H9 (cell line): ENCODE measurements at regions not wholly inside any gene's neighbourhood (a gene's known extent, or its start where the extent isn't known, plus 50 kb on each side); places are given as distances from the start of the nearest gene placed in this dataset.

Experiments used
- DNase-seq: peaks from one replicate; pipeline ENCODE4 v3.0.0-alpha.2; 2017
- H2AFZ ChIP-seq: one replicate; pipeline ENCODE4 v1.6.1; 2013; ENCODE audit warnings: mild to moderate bottlenecking, low read length, control low read depth, moderate library complexity
- H2AK5ac ChIP-seq: 2 replicates; pipeline ENCODE4 v1.6.1; 2013; ENCODE audit warnings: low read length, control low read depth, mixed read lengths; ENCODE audit not compliant: insufficient read length
- H2BK120ac ChIP-seq: one replicate; pipeline ENCODE4 v1.6.1; 2013; ENCODE audit warnings: low read depth, mild to moderate bottlenecking, low read length, control low read depth, inconsistent platforms; ENCODE audit not compliant: poor library complexity, severe bottlenecking
- H2BK12ac ChIP-seq: 2 replicates; pipeline ENCODE4 v1.6.1; 2013; ENCODE audit warnings: low read length, control low read depth, mixed read lengths, low read depth; ENCODE audit not compliant: insufficient read length
- H2BK15ac ChIP-seq: 2 replicates; pipeline ENCODE4 v1.6.1; 2013; ENCODE audit warnings: low read depth, low read length, control low read depth
- H2BK20ac ChIP-seq: one replicate; pipeline ENCODE4 v1.6.1; 2013; ENCODE audit warnings: low read depth, mild to moderate bottlenecking, low read length, control low read depth, inconsistent platforms; ENCODE audit not compliant: poor library complexity, severe bottlenecking
- H2BK5ac ChIP-seq: 2 replicates; pipeline ENCODE4 v1.6.1; 2013; ENCODE audit warnings: low read length, control low read depth, mixed read lengths; ENCODE audit not compliant: insufficient read length
- H3K14ac ChIP-seq: 2 replicates; pipeline ENCODE4 v1.6.1; 2013; ENCODE audit warnings: low read length, control low read depth; ENCODE audit not compliant: insufficient read depth
- H3K18ac ChIP-seq: 2 replicates; pipeline ENCODE4 v1.6.1; 2013; ENCODE audit warnings: low read depth, mild to moderate bottlenecking, mixed read lengths, low read length, control low read depth; ENCODE audit not compliant: insufficient read length
- H3K23ac ChIP-seq: 2 replicates; pipeline ENCODE4 v1.6.1; 2013; ENCODE audit warnings: low read length, control low read depth, mixed read lengths, low read depth; ENCODE audit not compliant: insufficient read length
- H3K23me2 ChIP-seq: 2 replicates; pipeline ENCODE4 v1.6.1; 2013; ENCODE audit warnings: low read depth, mild to moderate bottlenecking, mixed read lengths, low read length, control low read depth; ENCODE audit not compliant: insufficient read length, poor library complexity, severe bottlenecking
- H3K27ac ChIP-seq: 2 replicates; pipeline ENCODE4 v1.5.1; 2013; ENCODE audit warnings: low read length, control low read depth, mixed read lengths, low read depth; ENCODE audit not compliant: insufficient read length
- H3K27me3 ChIP-seq: 2 replicates; pipeline ENCODE4 v1.6.1; 2013; ENCODE audit warnings: low read length, control low read depth, inconsistent platforms; ENCODE audit not compliant: insufficient read depth
- H3K4ac ChIP-seq: 2 replicates; pipeline ENCODE4 v1.6.1; 2013; ENCODE audit warnings: low read depth, mild to moderate bottlenecking, control low read depth, inconsistent platforms, low read length, moderate library complexity
- H3K4me1 ChIP-seq: 2 replicates; pipeline ENCODE4 v1.6.1; 2013; ENCODE audit warnings: low read length, control low read depth, inconsistent platforms; ENCODE audit not compliant: insufficient read depth
- H3K4me2 ChIP-seq: 2 replicates; pipeline ENCODE4 v1.6.1; 2013; ENCODE audit warnings: low read length, control low read depth, mixed read lengths; ENCODE audit not compliant: insufficient read length, insufficient read depth
- H3K56ac ChIP-seq: 2 replicates; pipeline ENCODE4 v1.6.1; 2013; ENCODE audit warnings: low read depth, mild to moderate bottlenecking, mixed read lengths, low read length, control low read depth; ENCODE audit not compliant: insufficient read length
- H3K79me1 ChIP-seq: 2 replicates; pipeline ENCODE4 v1.6.1; 2013; ENCODE audit warnings: low read depth, mild to moderate bottlenecking, moderate library complexity, low read length, control low read depth, inconsistent platforms; ENCODE audit not compliant: insufficient read depth, poor library complexity, severe bottlenecking
- H3K79me2 ChIP-seq: 2 replicates; pipeline ENCODE4 v1.6.1; 2013; ENCODE audit warnings: low read length, control low read depth, inconsistent platforms; ENCODE audit not compliant: insufficient read depth
- H3K9ac ChIP-seq: 2 replicates; pipeline ENCODE4 v1.6.1; 2013; ENCODE audit warnings: low read length, control low read depth, mixed read lengths; ENCODE audit not compliant: insufficient read length; ENCODE audit errors: extremely low read depth
- H3K9me3 ChIP-seq: one replicate; pipeline ENCODE4 v1.6.1; 2013; ENCODE audit warnings: low read depth, low read length, inconsistent platforms; ENCODE audit not compliant: control insufficient read depth
- H3T11ph ChIP-seq: one replicate; pipeline ENCODE4 v1.6.1; 2013; ENCODE audit warnings: mild to moderate bottlenecking, low read length, control low read depth, inconsistent platforms
- H4K20me1 ChIP-seq: one replicate; pipeline ENCODE4 v1.6.1; 2013; ENCODE audit not compliant: control insufficient read depth, insufficient read length, insufficient read depth
- H4K5ac ChIP-seq: 2 replicates; pipeline ENCODE4 v1.6.1; 2013; ENCODE audit warnings: low read depth, mild to moderate bottlenecking, mixed read lengths, low read length, control low read depth; ENCODE audit not compliant: insufficient read length
- H4K8ac ChIP-seq: replicated peaks from 2 replicates; pipeline ENCODE4 v1.6.1; 2013; ENCODE audit warnings: low read length, control low read depth, mixed read lengths, low read depth; ENCODE audit not compliant: insufficient read length
- H4K91ac ChIP-seq: 2 replicates; pipeline ENCODE4 v1.6.1; 2013; ENCODE audit warnings: low read depth, mild to moderate bottlenecking, moderate library complexity, mixed read lengths, low read length, control low read depth; ENCODE audit not compliant: insufficient read length
- H3K27ac Mint-ChIP-seq, 3 experiments: 2 replicates in 2 of 3; 3 replicates in 1 of 3; pipeline ENCODE4 v1.8.0; 2020 to 2021; ENCODE audit warnings: mixed read lengths in 3 of 3, mild to moderate bottlenecking in 1 of 3, moderate library complexity in 1 of 3
- H3K27me3 Mint-ChIP-seq: 2 replicates; pipeline ENCODE4 v1.8.0; 2021; ENCODE audit warnings: low read depth, mild to moderate bottlenecking, moderate library complexity, mixed read lengths
- H3K36me3 Mint-ChIP-seq, 3 experiments: 2 replicates in 2 of 3; 3 replicates in 1 of 3; pipeline ENCODE4 v1.8.0; 2020 to 2021; ENCODE audit warnings: low read depth in 3 of 3, mixed read lengths in 3 of 3; ENCODE audit not compliant: insufficient read depth in 1 of 3
- H3K4me1 Mint-ChIP-seq, 2 experiments: 2 replicates each; pipeline ENCODE4 v1.8.0; 2020; ENCODE audit warnings: mixed read lengths in 2 of 2
- H3K4me3 Mint-ChIP-seq, 2 experiments: 2 replicates in 1 of 2; 3 replicates in 1 of 2; pipeline ENCODE4 v1.8.0; 2020 to 2021; ENCODE audit warnings: mild to moderate bottlenecking in 2 of 2, mixed read lengths in 2 of 2, moderate library complexity in 1 of 2
- H3K9me3 Mint-ChIP-seq, 2 experiments: 2 replicates in 1 of 2; 3 replicates in 1 of 2; pipeline ENCODE4 v1.8.0; 2020; ENCODE audit warnings: mild to moderate bottlenecking in 2 of 2, mixed read lengths in 2 of 2, moderate library complexity in 1 of 2
- TF ChIP-seq, protein P1 (sequence below): fragments of 200-600 bp; sonication (generic); conservative IDR thresholded peaks from 3 replicates; pipeline ENCODE4 v1.8.0; 2021; ENCODE audit warnings: antibody characterized with exemption, mild to moderate bottlenecking

DNA sequence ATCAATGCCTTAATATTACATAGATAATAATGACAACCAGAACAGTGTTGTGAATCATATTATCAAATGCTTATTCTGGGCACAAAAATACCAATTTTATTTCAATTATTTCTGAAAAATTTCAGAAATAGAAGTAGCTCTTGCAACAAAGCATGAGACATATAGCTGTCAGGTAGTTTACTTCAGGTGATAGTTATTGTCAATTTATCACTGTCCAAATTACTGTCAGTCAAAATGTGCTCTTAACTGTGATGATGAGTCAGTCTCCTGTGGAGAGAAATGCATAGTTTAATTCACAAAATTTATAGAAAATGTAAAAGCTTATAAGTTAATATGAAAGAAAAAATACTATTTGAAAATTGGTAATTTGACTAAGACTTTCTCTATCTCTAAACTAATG, 1078.4 kb upstream of the GBE1 start:
- Histone ChIP-seq H3T11ph (no peak overlapping the region), H4K5ac (no peak overlapping the region), H4K20me1 (no peaks in the 10 kb centered on the region), H2BK20ac (no peak overlapping the region), H3K23me2 (no peaks in the 10 kb centered on the region), H4K91ac (no peak overlapping the region), H2BK120ac (no peak overlapping the region), H3K14ac (no peak overlapping the region), H4K8ac (no peak overlapping the region), H3K23ac (no peak overlapping the region), H3K79me2 (no peaks in the 10 kb centered on the region), H2BK15ac (no peak overlapping the region), H3K56ac (no peak overlapping the region), H2BK5ac (no peak overlapping the region), H3K4me2 (no peak overlapping the region), H3K27ac (no peak overlapping the region), H3K4me1 (no peaks in the 10 kb centered on the region), H2BK12ac (no peak overlapping the region), H3K18ac (no peak overlapping the region), H3K4ac (no peak overlapping the region), H2AK5ac (no peak overlapping the region), H2AFZ (no peak overlapping the region), H3K27me3 (no peaks in the 10 kb centered on the region), H3K79me1 (no peaks in the 10 kb centered on the region), H3K9me3 (no peaks in the 10 kb centered on the region), H3K9ac (no peak overlapping the region)
- TF ChIP-seq, protein P1, sequence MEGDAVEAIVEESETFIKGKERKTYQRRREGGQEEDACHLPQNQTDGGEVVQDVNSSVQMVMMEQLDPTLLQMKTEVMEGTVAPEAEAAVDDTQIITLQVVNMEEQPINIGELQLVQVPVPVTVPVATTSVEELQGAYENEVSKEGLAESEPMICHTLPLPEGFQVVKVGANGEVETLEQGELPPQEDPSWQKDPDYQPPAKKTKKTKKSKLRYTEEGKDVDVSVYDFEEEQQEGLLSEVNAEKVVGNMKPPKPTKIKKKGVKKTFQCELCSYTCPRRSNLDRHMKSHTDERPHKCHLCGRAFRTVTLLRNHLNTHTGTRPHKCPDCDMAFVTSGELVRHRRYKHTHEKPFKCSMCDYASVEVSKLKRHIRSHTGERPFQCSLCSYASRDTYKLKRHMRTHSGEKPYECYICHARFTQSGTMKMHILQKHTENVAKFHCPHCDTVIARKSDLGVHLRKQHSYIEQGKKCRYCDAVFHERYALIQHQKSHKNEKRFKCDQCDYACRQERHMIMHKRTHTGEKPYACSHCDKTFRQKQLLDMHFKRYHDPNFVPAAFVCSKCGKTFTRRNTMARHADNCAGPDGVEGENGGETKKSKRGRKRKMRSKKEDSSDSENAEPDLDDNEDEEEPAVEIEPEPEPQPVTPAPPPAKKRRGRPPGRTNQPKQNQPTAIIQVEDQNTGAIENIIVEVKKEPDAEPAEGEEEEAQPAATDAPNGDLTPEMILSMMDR, result no peak
- Mint-ChIP-seq H3K27me3 (no peaks in the 10 kb centered on the region), H3K9me3 (peaks cover 13 to 16% of the 10 kb centered on the region in 2 experiments), H3K36me3 (peaks cover 0 to 18% (median 0%) of the 10 kb centered on the region in 3 experiments; a peak in 5 of 7 replicates), H3K4me3 (no peak overlapping the region), H3K27ac (no peak overlapping the region), H3K4me1 (peaks cover 6 to 7% of the 10 kb centered on the region in 2 experiments; a peak in 3 of 4 replicates)
- no peak for DNase-seq
